ENCODE measurements at regions not wholly inside any gene's neighbourhood (a gene's known extent, or its start where the extent isn't known, plus 50 kb on each side); places are given as distances from the start of the nearest gene placed in this dataset.

- TF ChIP-seq CTCF (IDR thresholded peaks at IDR 0.05) (no peak), POLR2A (IDR thresholded peaks at IDR 0.05) (no peak)
Observed at GRCh38 chr4:62407534-62407933, 1207.4 kb downstream of the ADGRL3 start.

Data from uterus (tissue), 2 donors.